ENCODE measurements at regions not wholly inside any gene's neighbourhood (a gene's known extent, or its start where the extent isn't known, plus 50 kb on each side); places are given as distances from the start of the nearest gene placed in this dataset.

DNA sequence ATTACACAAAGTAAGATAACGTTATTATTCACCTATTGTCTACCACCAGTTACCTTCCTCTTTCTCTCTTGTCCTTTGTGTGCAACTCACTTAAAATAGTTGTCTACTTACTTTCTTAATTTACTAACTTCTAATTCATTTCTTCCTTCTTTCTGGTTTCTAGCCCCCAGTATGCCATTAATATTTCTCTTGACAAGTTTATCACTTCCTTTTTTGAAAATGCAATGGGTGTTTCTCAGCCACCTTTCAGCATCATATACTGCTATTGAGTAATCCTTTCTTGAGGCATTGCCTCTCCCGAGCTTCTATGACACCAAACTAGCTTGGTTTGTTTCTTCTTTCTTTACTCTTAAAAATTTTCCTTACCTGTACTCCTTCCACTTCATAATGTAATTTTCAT, 633.6 kb downstream of the TMTC2 start:
- dilution Hi-C loops (cut with MboI; ENCODE audit: extremely low pct_ligation_motif_present, low sequenced_read_pairs) = no loop called here

DNA sequence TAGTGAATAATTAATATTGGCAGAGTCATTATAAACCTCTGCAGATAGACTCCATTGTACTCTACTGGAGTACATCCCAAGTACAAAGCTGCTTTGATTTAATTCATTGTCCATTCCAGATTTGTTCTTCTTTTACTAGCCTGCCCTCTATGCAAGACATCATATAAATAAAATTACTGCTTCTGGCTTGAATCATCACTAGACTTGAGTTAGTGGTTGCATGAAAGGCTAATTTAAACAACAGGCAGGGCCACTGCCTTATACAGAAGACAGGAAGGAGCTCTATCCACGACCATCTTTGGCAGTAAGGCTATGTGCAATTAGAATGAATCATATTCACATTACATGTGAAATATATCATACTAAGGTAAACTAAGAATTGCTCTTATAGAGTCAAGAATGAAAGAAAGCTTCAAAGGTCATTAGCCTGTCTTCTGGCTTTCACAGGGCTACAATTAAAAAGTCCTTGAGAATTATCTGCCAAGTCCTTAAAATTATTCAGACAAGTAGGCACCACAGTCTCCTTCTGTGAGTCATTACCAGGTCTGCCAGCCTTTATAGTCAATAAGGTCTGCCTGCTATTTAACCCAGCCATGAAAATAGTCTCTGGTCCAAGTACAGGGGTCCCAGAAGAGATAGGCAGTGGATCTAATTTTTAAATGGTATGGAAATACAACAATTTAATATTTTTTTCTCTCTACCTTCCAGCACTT, 631.8 kb downstream of the TMTC2 start:
- DNase-seq (ENCODE audit: low read depth, low spot score) = no peak
- Histone ChIP-seq H3K4me2 (ENCODE audit: control insufficient read depth, extremely low read depth, insufficient read depth, low read depth, low read length) (no peak overlapping the region), H3K4me3 (ENCODE audit: control insufficient read depth in 2 of 3, extremely low read depth in 1 of 3, insufficient read depth in 2 of 3, low read depth in 1 of 3, low read length in 3 of 3) (no peak overlapping the region), H3K4me1 (ENCODE audit: control insufficient read depth, extremely low read depth, insufficient read depth, low read length) (no peaks in the 10 kb centered on the region), H3K79me2 (ENCODE audit: control insufficient read depth, insufficient read depth, low read length) (no peaks in the 10 kb centered on the region), H3K9ac (ENCODE audit: control insufficient read depth, extremely low read depth, insufficient read depth, low read length) (no peak overlapping the region), H4K20me1 (ENCODE audit: control insufficient read depth, extremely low read depth, insufficient read depth, low read length) (no peaks in the 10 kb centered on the region), H3K9me1 (ENCODE audit: control insufficient read depth, extremely low read depth, insufficient read depth, low read length) (no peaks in the 10 kb centered on the region), H3K27me3 (ENCODE audit: control insufficient read depth, extremely low read depth, insufficient read depth, low read length) (no peaks in the 10 kb centered on the region), H3K9me3 (ENCODE audit: control insufficient read depth, low read depth, low read length) (no peaks in the 10 kb centered on the region), H3K36me3 (ENCODE audit: control insufficient read depth in 2 of 2, extremely low read depth in 1 of 2, insufficient read depth in 2 of 2, low read length in 2 of 2) (no peaks in the 10 kb centered on the region), H2AFZ (ENCODE audit: control insufficient read depth, low read length) (no peak overlapping the region), H3K27ac (ENCODE audit: control insufficient read depth, insufficient read depth, low read length) (no peak overlapping the region)
- TF ChIP-seq EZH2 (IDR thresholded peaks at IDR 0.05; ENCODE audit: low read length) = no peak
- TF ChIP-seq, protein P1, sequence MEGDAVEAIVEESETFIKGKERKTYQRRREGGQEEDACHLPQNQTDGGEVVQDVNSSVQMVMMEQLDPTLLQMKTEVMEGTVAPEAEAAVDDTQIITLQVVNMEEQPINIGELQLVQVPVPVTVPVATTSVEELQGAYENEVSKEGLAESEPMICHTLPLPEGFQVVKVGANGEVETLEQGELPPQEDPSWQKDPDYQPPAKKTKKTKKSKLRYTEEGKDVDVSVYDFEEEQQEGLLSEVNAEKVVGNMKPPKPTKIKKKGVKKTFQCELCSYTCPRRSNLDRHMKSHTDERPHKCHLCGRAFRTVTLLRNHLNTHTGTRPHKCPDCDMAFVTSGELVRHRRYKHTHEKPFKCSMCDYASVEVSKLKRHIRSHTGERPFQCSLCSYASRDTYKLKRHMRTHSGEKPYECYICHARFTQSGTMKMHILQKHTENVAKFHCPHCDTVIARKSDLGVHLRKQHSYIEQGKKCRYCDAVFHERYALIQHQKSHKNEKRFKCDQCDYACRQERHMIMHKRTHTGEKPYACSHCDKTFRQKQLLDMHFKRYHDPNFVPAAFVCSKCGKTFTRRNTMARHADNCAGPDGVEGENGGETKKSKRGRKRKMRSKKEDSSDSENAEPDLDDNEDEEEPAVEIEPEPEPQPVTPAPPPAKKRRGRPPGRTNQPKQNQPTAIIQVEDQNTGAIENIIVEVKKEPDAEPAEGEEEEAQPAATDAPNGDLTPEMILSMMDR (optimal IDR thresholded peaks at IDR 0.05 in 1 of 3, IDR thresholded peaks at IDR 0.05 in 1 of 3, conservative IDR thresholded peaks at IDR 0.05 in 1 of 3; ENCODE audit: extremely low read depth in 1 of 3, insufficient read depth in 2 of 3, low read length in 3 of 3) = no peak
- dilution Hi-C loops (cut with MboI; ENCODE audit: extremely low pct_ligation_motif_present, low sequenced_read_pairs) = no loop called here
- FAIRE-seq = no peak

More for the DNA sequence above, 633.6 kb downstream of the TMTC2 start:
- DNase-seq (ENCODE audit: low read depth, low spot score) = no peak
- Histone ChIP-seq H3K4me2 (ENCODE audit: control insufficient read depth, extremely low read depth, insufficient read depth, low read depth, low read length) (no peak overlapping the region), H2AFZ (ENCODE audit: control insufficient read depth, low read length) (no peak overlapping the region), H3K9me3 (ENCODE audit: control insufficient read depth, low read depth, low read length) (no peaks in the 10 kb centered on the region), H3K27ac (ENCODE audit: control insufficient read depth, insufficient read depth, low read length) (no peak overlapping the region), H3K9me1 (ENCODE audit: control insufficient read depth, extremely low read depth, insufficient read depth, low read length) (no peaks in the 10 kb centered on the region), H3K36me3 (ENCODE audit: control insufficient read depth in 2 of 2, extremely low read depth in 1 of 2, insufficient read depth in 2 of 2, low read length in 2 of 2) (no peaks in the 10 kb centered on the region), H3K79me2 (ENCODE audit: control insufficient read depth, insufficient read depth, low read length) (no peaks in the 10 kb centered on the region), H3K4me1 (ENCODE audit: control insufficient read depth, extremely low read depth, insufficient read depth, low read length) (no peaks in the 10 kb centered on the region), H3K4me3 (ENCODE audit: control insufficient read depth in 2 of 3, extremely low read depth in 1 of 3, insufficient read depth in 2 of 3, low read depth in 1 of 3, low read length in 3 of 3) (no peak overlapping the region), H3K27me3 (ENCODE audit: control insufficient read depth, extremely low read depth, insufficient read depth, low read length) (no peaks in the 10 kb centered on the region), H3K9ac (ENCODE audit: control insufficient read depth, extremely low read depth, insufficient read depth, low read length) (no peak overlapping the region), H4K20me1 (ENCODE audit: control insufficient read depth, extremely low read depth, insufficient read depth, low read length) (no peaks in the 10 kb centered on the region)
- TF ChIP-seq, protein P1 (optimal IDR thresholded peaks at IDR 0.05 in 1 of 3, IDR thresholded peaks at IDR 0.05 in 1 of 3, conservative IDR thresholded peaks at IDR 0.05 in 1 of 3; ENCODE audit: extremely low read depth in 1 of 3, insufficient read depth in 2 of 3, low read length in 3 of 3) = no peak
- no peak for TF ChIP-seq EZH2 (IDR thresholded peaks at IDR 0.05; ENCODE audit: low read length)
- no peak for FAIRE-seq

Data from keratinocyte (primary cell).